ENCODE measurements at regions not wholly inside any gene's neighbourhood (a gene's known extent, or its start where the extent isn't known, plus 50 kb on each side); places are given as distances from the start of the nearest gene placed in this dataset.

- TF ChIP-seq ZSCAN18 (CRISPR knock-in tag; IDR thresholded peaks at IDR 0.05): no peak
- TF ChIP-seq, protein P1, sequence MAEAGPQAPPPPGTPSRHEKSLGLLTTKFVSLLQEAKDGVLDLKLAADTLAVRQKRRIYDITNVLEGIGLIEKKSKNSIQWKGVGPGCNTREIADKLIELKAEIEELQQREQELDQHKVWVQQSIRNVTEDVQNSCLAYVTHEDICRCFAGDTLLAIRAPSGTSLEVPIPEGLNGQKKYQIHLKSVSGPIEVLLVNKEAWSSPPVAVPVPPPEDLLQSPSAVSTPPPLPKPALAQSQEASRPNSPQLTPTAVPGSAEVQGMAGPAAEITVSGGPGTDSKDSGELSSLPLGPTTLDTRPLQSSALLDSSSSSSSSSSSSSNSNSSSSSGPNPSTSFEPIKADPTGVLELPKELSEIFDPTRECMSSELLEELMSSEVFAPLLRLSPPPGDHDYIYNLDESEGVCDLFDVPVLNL (CRISPR knock-in tag; IDR thresholded peaks at IDR 0.05; ENCODE audit: borderline replicate concordance, low read depth): no peak
- TF ChIP-seq ZNF317 (CRISPR knock-in tag; IDR thresholded peaks at IDR 0.05; ENCODE audit: borderline replicate concordance, low read depth): no peak
- no peak for TF ChIP-seq SMAD3 (CRISPR knock-in tag; IDR thresholded peaks at IDR 0.05; ENCODE audit: borderline replicate concordance)
- no peak for TF ChIP-seq ZBTB43 (CRISPR knock-in tag; IDR thresholded peaks at IDR 0.05)
- no peak for TF ChIP-seq HMGA2 (CRISPR knock-in tag; IDR thresholded peaks at IDR 0.05)
- no peak for TF ChIP-seq SP1 (CRISPR knock-in tag; conservative IDR thresholded peaks at IDR 0.05)
- no peak for TF ChIP-seq CREM (CRISPR knock-in tag; IDR thresholded peaks at IDR 0.05)
- no peak for TF ChIP-seq GRHL2 (CRISPR knock-in tag; IDR thresholded peaks at IDR 0.05; ENCODE audit: insufficient replicate concordance, severe bottlenecking)
- no peak for TF ChIP-seq USF2 (CRISPR knock-in tag; IDR thresholded peaks at IDR 0.05)
- TF ChIP-seq OVOL2 (CRISPR knock-in tag; IDR thresholded peaks at IDR 0.05; ENCODE audit: borderline replicate concordance): no peak
- TF ChIP-seq, protein P2, sequence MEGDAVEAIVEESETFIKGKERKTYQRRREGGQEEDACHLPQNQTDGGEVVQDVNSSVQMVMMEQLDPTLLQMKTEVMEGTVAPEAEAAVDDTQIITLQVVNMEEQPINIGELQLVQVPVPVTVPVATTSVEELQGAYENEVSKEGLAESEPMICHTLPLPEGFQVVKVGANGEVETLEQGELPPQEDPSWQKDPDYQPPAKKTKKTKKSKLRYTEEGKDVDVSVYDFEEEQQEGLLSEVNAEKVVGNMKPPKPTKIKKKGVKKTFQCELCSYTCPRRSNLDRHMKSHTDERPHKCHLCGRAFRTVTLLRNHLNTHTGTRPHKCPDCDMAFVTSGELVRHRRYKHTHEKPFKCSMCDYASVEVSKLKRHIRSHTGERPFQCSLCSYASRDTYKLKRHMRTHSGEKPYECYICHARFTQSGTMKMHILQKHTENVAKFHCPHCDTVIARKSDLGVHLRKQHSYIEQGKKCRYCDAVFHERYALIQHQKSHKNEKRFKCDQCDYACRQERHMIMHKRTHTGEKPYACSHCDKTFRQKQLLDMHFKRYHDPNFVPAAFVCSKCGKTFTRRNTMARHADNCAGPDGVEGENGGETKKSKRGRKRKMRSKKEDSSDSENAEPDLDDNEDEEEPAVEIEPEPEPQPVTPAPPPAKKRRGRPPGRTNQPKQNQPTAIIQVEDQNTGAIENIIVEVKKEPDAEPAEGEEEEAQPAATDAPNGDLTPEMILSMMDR (IDR thresholded peaks at IDR 0.05): no peak
- TF ChIP-seq MYBL2 (CRISPR knock-in tag; IDR thresholded peaks at IDR 0.05): no peak
- no peak for TF ChIP-seq CREB1 (CRISPR knock-in tag; IDR thresholded peaks at IDR 0.05)
- TF ChIP-seq IRF1 (CRISPR knock-in tag; IDR thresholded peaks at IDR 0.05): no peak
- TF ChIP-seq, protein P3, sequence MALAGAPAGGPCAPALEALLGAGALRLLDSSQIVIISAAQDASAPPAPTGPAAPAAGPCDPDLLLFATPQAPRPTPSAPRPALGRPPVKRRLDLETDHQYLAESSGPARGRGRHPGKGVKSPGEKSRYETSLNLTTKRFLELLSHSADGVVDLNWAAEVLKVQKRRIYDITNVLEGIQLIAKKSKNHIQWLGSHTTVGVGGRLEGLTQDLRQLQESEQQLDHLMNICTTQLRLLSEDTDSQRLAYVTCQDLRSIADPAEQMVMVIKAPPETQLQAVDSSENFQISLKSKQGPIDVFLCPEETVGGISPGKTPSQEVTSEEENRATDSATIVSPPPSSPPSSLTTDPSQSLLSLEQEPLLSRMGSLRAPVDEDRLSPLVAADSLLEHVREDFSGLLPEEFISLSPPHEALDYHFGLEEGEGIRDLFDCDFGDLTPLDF (CRISPR knock-in tag; IDR thresholded peaks at IDR 0.05): no peak
- TF ChIP-seq ZNF423 (CRISPR knock-in tag; IDR thresholded peaks at IDR 0.05): no peak
- TF ChIP-seq RELA (CRISPR knock-in tag; IDR thresholded peaks at IDR 0.05; ENCODE audit: borderline replicate concordance): no peak
- no peak for TF ChIP-seq NR1H2 (CRISPR knock-in tag; IDR thresholded peaks at IDR 0.05)
- TF ChIP-seq, protein P4, sequence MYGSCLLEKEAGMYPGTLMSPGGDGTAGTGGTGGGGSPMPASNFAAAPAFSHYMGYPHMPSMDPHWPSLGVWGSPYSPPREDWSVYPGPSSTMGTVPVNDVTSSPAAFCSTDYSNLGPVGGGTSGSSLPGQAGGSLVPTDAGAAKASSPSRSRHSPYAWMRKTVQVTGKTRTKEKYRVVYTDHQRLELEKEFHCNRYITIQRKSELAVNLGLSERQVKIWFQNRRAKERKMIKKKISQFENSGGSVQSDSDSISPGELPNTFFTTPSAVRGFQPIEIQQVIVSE (CRISPR knock-in tag; IDR thresholded peaks at IDR 0.05; ENCODE audit: borderline replicate concordance): no peak
- Mint-ChIP-seq H3K4me1 (peaks cover 30% of the 10 kb centered on the region), H3K36me3 (peaks cover 4% of the 10 kb centered on the region), H3K9me3 (peaks cover 6% of the 10 kb centered on the region), H3K27ac (no peak overlapping the region), H3K4me3 (no peak overlapping the region), H3K27me3 (ENCODE audit: low read depth) (no peaks in the 10 kb centered on the region)
- CTCF ChIA-PET: no interaction called here
- ATAC-seq (no peak), DNase-seq (ENCODE audit: low spot score) (no peak)
- POLR2A ChIA-PET: no interaction called here
Observed at GRCh38 chr2:150976604-150977003, 285.1 kb downstream of the RBM43 start.

Data from WTC11 (cell line).